HepG2 (cell line): ENCODE measurements at regions not wholly inside any gene's neighbourhood (a gene's known extent, or its start where the extent isn't known, plus 50 kb on each side); places are given as distances from the start of the nearest gene placed in this dataset.

Experiments
- ATAC-seq: fragments of 200-7000 bp; cut with Tn5 transposase; 3 replicates; pipeline ENCODE4 v1.9.1; 2020; ENCODE audit warnings: mild to moderate bottlenecking, moderate library complexity
- BruUV-seq: library from RNA; stranded (reverse); fragments of 400-500 nt; replicated peaks from 2 replicates; lab custom pipeline; 2021; lab: Mats Ljungman, UMichigan
- CTCF ChIA-PET: fragments of 300-600 bp; formaldehyde crosslinking; extraction: SDS; loops from one replicate; lab custom pipeline; 2021; ENCODE audit warnings: low total read pairs, inconsistent platforms, low intra/inter-chr PET ratio; lab: Yijun Ruan, JAX
- POLR2A ChIA-PET: fragments of 350-600 bp; sonication (Branson Sonifier 250); formaldehyde crosslinking; loops from one replicate; lab custom pipeline; 2020; ENCODE audit warnings: antibody characterized with exemption, inconsistent platforms; lab: Yijun Ruan, JAX
- DNase-seq: peaks from one replicate; pipeline ENCODE4 v3.0.0-alpha.2; 2015; ENCODE audit warnings: low spot score
- FAIRE-seq: peaks from 3 replicates; lab custom pipeline; 2011; peaks lifted over from hg19 to GRCh38; lab: Jason Lieb, UNC
- H2AFZ ChIP-seq: one replicate; pipeline ENCODE4 v1.6.1; 2011; ENCODE audit warnings: low read length, inconsistent platforms
- H3K27ac ChIP-seq: fragments of 300-600 bp; 3 replicates; pipeline ENCODE4 v1.8.0; 2011; ENCODE audit warnings: mixed run types, mild to moderate bottlenecking, mixed read lengths, low read length, inconsistent platforms; ENCODE audit not compliant: insufficient read depth; ENCODE audit errors: extremely low read length
- H3K27me3 ChIP-seq, 2 experiments: fragments of 200-600 bp in 1 of 2; 2 replicates in 1 of 2; 3 replicates in 1 of 2; pipeline versions ENCODE4 v1.6.0 to v1.8.0; 2011; ENCODE audit warnings: low read length in 2 of 2, mild to moderate bottlenecking in 2 of 2, moderate library complexity in 2 of 2, inconsistent platforms in 1 of 2; ENCODE audit not compliant: insufficient read depth in 2 of 2, control insufficient read depth in 1 of 2
- H3K36me3 ChIP-seq, 2 experiments: fragments of 200-600 bp in 1 of 2; replicated peaks in 1 of 2; 2 replicates in 1 of 2; 3 replicates in 1 of 2; pipeline versions ENCODE4 v1.5.1 to v1.8.0; 2011; ENCODE audit warnings: low read length in 2 of 2, inconsistent platforms in 1 of 2; ENCODE audit not compliant: insufficient read depth in 2 of 2, control insufficient read depth in 1 of 2
- H3K4me1 ChIP-seq: 2 replicates; pipeline ENCODE4 v1.5.1; 2012; ENCODE audit warnings: low read length, inconsistent platforms; ENCODE audit not compliant: insufficient read depth
- H3K4me2 ChIP-seq: 2 replicates; pipeline ENCODE4 v1.6.0; 2011; ENCODE audit warnings: low read depth, low read length, inconsistent platforms
- H3K4me3 ChIP-seq, 3 experiments: fragments of 200-600 bp in 1 of 3; sonication (generic), shearing (Covaris generic) in 1 of 3; replicated peaks in 1 of 3; 2 replicates each; pipeline ENCODE4 v1.5.1; 2011 to 2016; ENCODE audit warnings: low read length in 3 of 3, inconsistent platforms in 2 of 3, low read depth in 2 of 3, mild to moderate bottlenecking in 2 of 3, control low read depth in 1 of 3, mixed read lengths in 1 of 3; ENCODE audit not compliant: insufficient read depth in 1 of 3
- H3K79me2 ChIP-seq: one replicate; pipeline ENCODE4 v1.6.1; 2011; ENCODE audit warnings: low read length, inconsistent platforms; ENCODE audit not compliant: insufficient read depth
- H3K9ac ChIP-seq: 2 replicates; pipeline ENCODE4 v1.6.0; 2011; ENCODE audit warnings: mild to moderate bottlenecking, low read depth, low read length, inconsistent platforms; ENCODE audit not compliant: insufficient read depth
- H3K9me3 ChIP-seq: 2 replicates; pipeline ENCODE4 v1.5.1; 2012; ENCODE audit warnings: mild to moderate bottlenecking, low read length
- H4K20me1 ChIP-seq: 2 replicates; pipeline ENCODE4 v1.6.0; 2011; ENCODE audit warnings: inconsistent platforms, mild to moderate bottlenecking, low read length, moderate library complexity; ENCODE audit not compliant: insufficient read depth
- FOXM1 ChIP-seq: sonication (generic); formaldehyde crosslinking; IDR thresholded peaks from 2 replicates; pipeline ENCODE4 v1.5.0; 2020; ENCODE audit warnings: missing genetic modification reagents
- HMGA1 ChIP-seq: sonication (generic); formaldehyde crosslinking; conservative IDR thresholded peaks from 2 replicates; pipeline ENCODE4 v1.4.0; 2020; ENCODE audit warnings: missing genetic modification reagents
- PAX8 ChIP-seq: sonication (generic); formaldehyde crosslinking; IDR thresholded peaks from 2 replicates; pipeline ENCODE4 v1.8.0; 2022; ENCODE audit warnings: mild to moderate bottlenecking, missing genetic modification reagents, borderline replicate concordance
- POGZ ChIP-seq: sonication (generic); formaldehyde crosslinking; IDR thresholded peaks from 2 replicates; pipeline ENCODE4 v1.4.0; 2020; ENCODE audit warnings: mild to moderate bottlenecking, missing genetic modification reagents
- STAT5B ChIP-seq: sonication (generic); formaldehyde crosslinking; IDR thresholded peaks from 2 replicates; pipeline ENCODE4 v1.4.0; 2020; ENCODE audit warnings: missing genetic modification reagents
- THRA ChIP-seq: sonication (generic); formaldehyde crosslinking; IDR thresholded peaks from 2 replicates; pipeline ENCODE4 v1.4.0; 2020; ENCODE audit warnings: missing genetic modification reagents, borderline replicate concordance
- U2AF1 ChIP-seq: fragments of 200-400 bp; formaldehyde crosslinking; optimal IDR thresholded peaks from 2 replicates; pipeline ENCODE3; 2017; ENCODE audit warnings: mild to moderate bottlenecking, low read depth, low read length
- ZBTB37 ChIP-seq: sonication (generic); formaldehyde crosslinking; IDR thresholded peaks from 2 replicates; pipeline ENCODE4 v1.4.0; 2020; ENCODE audit warnings: mild to moderate bottlenecking, missing genetic modification reagents
- ZFP1 ChIP-seq: IDR thresholded peaks from 2 replicates; pipeline ENCODE4 v1.6.1; 2016
- ZNF878 ChIP-seq: sonication (generic); formaldehyde crosslinking; IDR thresholded peaks from 2 replicates; pipeline ENCODE4 v1.8.1; 2023; ENCODE audit warnings: mild to moderate bottlenecking, missing genetic modification reagents, moderate library complexity
- ZXDC ChIP-seq: sonication (generic); formaldehyde crosslinking; IDR thresholded peaks from 2 replicates; pipeline ENCODE4 v1.5.0; 2020; ENCODE audit warnings: mild to moderate bottlenecking, missing genetic modification reagents
- WGBS: methylation state at CpG from one replicate; pipeline ENCODE4 v1.1.6; 2017; ENCODE audit warnings: low lambda C conversion rate; 5-methylcytosine and 5-hydroxymethylcytosine counted together
- in situ Hi-C: cut with HindIII; loops from 2 replicates; pipeline ENCODE4 v1.10.0; 2017; ENCODE audit warnings: low pct_unique_long_range_greater_than_20kb; ENCODE audit not compliant: extremely low pct_ligation_motif_present
- intact Hi-C: fragments of 100-400 bp; cut with micrococcal nuclease; formaldehyde crosslinking; loops from one replicate; pipeline ENCODE4 v1.10.0; 2022; ENCODE audit not compliant: unreplicated experiment

- H4K20me1 ChIP-seq = no peaks in the 10 kb centered on the region
- no peak overlapping the region for H3K9ac ChIP-seq
- H3K9me3 ChIP-seq = no peaks in the 10 kb centered on the region
- no peak for DNase-seq
- H3K4me2 ChIP-seq = no peak overlapping the region
- BruUV-seq = no TSS peak
- in situ Hi-C loops = no loop called here
- H3K27me3 ChIP-seq = no peaks in the 10 kb centered on the region
- CTCF ChIA-PET = no interaction called here
- no peak overlapping the region for H2AFZ ChIP-seq
- intact Hi-C loops = no loop called here
- TF ChIP-seq THRA (CRISPR knock-in tag) = no peak
- no peak for TF ChIP-seq U2AF1
- no peak for TF ChIP-seq FOXM1 (CRISPR knock-in tag)
- TF ChIP-seq ZNF878 (CRISPR knock-in tag) = no peak
- 95% methylated on average over 1 of the region's 1 CpG for WGBS
- H3K4me3 ChIP-seq = no peak overlapping the region
- ATAC-seq = no peak
- FAIRE-seq = no peak
- H3K4me1 ChIP-seq = no peaks in the 10 kb centered on the region
- POLR2A ChIA-PET = no interaction called here
- H3K27ac ChIP-seq = no peak overlapping the region
- H3K36me3 ChIP-seq = no peaks in the 10 kb centered on the region
- no peaks in the 10 kb centered on the region for H3K79me2 ChIP-seq
Measured at GRCh38 chr16:80489173-80489572, 51.6 kb upstream of the DYNLRB2 start.

GRCh38 chr16:80488167-80488566 is 52.6 kb upstream of the DYNLRB2 start:
- Histone ChIP-seq H3K9ac (no peak overlapping the region), H4K20me1 (no peaks in the 10 kb centered on the region), H3K4me3 (no peak overlapping the region), H3K27me3 (no peaks in the 10 kb centered on the region), H3K27ac (no peak overlapping the region), H3K79me2 (no peaks in the 10 kb centered on the region), H3K4me1 (no peaks in the 10 kb centered on the region)
- WGBS = 19% methylated on average over 2 of the region's 2 CpGs
- BruUV-seq = no TSS peak
- ChIA-PET CTCF (no interaction called here), POLR2A (no interaction called here)
- DNase-seq = no peak
- TF ChIP-seq PAX8 (CRISPR knock-in tag) (no peak), HMGA1 (CRISPR knock-in tag) (no peak), POGZ (no peak), STAT5B (CRISPR knock-in tag) (no peak), ZBTB37 (no peak), ZFP1 (CRISPR knock-in tag) (no peak), ZXDC (CRISPR knock-in tag) (no peak)
- TF ChIP-seq, all 625 proteins: peak for 0
- intact Hi-C loops = no loop called here
- Histone ChIP-seq H3K9me3 (no peaks in the 10 kb centered on the region), H2AFZ (no peak overlapping the region), H3K36me3 (no peaks in the 10 kb centered on the region), H3K4me2 (no peak overlapping the region)
- in situ Hi-C loops = no loop called here
- no peak for ATAC-seq
- FAIRE-seq = no peak
